ENCODE measurements at regions not wholly inside any gene's neighbourhood (a gene's known extent, or its start where the extent isn't known, plus 50 kb on each side); places are given as distances from the start of the nearest gene placed in this dataset.

- TF ChIP-seq POLR2AphosphoS5 (IDR thresholded peaks at IDR 0.05; ENCODE audit: low read depth, low read length) (no peak), ZNF274 (IDR thresholded peaks at IDR 0.05; ENCODE audit: borderline replicate concordance, extremely low read depth, low read length) (no peak), EGR1 (IDR thresholded peaks at IDR 0.05; ENCODE audit: borderline replicate concordance, low read depth, low read length) (no peak), CEBPB (IDR thresholded peaks at IDR 0.05; ENCODE audit: low read depth, low read length) (no peak), GABPA (IDR thresholded peaks at IDR 0.05; ENCODE audit: borderline replicate concordance, insufficient read depth, low read length) (no peak), POLR2A (IDR thresholded peaks at IDR 0.05; ENCODE audit: control extremely low read depth in 1 of 2, low read depth in 2 of 2, low read length in 2 of 2) (no peak), CTCF (IDR thresholded peaks at IDR 0.05; ENCODE audit: control extremely low read depth in 1 of 3, insufficient read depth in 1 of 3, low read depth in 1 of 3, low read length in 3 of 3) (no peak), HDAC2 (IDR thresholded peaks at IDR 0.05; ENCODE audit: borderline replicate concordance in 1 of 2, low read depth in 2 of 2, low read length in 2 of 2) (no peak)
These were observed 119.7 kb upstream of the SERPINE2 start for GRCh38 chr2:224158831-224159230.
